NCI-H1694 treated with DMSO at 0.1 percent for 48 hours (cell line): ENCODE measurements at regions not wholly inside any gene's neighbourhood (a gene's known extent, or its start where the extent isn't known, plus 50 kb on each side); places are given as distances from the start of the nearest gene placed in this dataset.
"Not testable (repeated sequence)": the region's sequence is repeated elsewhere in the genome, so short reads cannot be mapped to it uniquely, and the experiment has no call there.

Experiments used
- DNase-seq: peaks from one replicate; lab custom pipeline; 2025; lab: John Stamatoyannopoulos, UW

DNA sequence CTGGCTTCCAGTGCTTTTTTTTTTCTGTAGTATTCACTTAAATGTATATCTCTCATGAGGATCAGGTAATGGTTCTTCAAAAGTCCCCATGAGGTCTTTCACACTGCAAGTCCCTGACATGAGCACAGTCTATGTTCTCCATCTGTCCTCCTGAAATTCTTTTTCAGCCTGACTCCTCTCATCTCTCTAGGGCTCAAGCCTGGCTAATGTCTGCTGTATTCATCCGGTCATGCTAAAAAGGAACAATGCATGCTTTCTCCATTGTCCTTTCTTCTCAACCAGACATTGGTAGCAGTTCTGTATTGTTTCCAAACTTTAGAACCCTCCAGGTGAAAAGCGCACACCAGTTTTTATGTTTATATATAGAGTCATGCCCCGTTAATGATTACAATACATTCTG, 368.3 kb upstream of the OLFM3 start:
- no peak for DNase-seq

DNA sequence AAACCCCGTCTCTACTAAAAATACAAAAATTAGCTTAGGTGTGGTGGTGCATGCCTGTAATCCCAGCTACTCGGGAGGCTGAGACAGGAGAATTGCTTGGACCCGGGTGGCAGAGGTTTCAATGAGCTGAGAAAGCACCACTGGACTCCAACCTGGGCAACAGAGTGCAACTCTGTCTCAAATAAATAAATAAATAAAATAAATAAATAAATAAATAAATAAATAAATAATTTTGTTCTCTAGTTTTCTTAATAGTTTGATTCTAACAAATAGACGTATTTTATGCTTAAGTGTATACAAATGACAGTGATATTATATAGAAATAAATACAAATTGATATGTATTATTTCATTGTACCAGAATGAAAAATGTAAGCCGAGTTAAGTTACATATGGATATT, 339.9 kb upstream of the OLFM3 start:
- DNase-seq, result no peak

DNA sequence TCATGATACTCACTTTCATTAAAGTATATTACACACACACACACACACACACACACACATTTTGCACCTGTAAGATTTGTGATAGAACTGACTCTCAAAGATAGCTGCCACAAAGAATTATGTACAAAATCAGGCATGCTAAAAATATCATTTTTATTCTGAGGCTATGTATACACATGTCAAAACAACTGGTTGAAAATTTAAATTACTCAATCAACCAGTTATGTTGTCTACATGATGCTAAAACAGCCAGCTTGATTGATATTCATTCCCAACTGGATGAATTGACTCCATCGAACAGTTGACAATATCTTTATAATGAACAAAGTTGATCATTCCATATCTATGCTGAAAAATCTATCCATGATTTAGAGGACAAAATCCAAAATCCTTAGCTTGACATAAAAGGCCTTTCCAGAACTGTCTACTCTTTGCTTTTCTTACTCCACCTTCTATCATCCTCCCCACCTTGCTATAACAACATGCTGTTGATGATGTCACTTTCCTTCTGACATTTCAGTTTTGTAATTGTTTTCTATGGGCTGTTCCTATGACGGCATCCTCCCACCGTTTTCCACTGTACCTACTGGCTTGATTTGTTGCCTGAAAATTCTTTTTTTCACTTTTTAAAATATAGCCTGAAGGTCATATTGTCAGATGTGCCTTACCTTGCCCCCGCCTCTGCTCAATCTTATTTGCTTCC, 321.5 kb upstream of the OLFM3 start:
- no peak for DNase-seq

DNA sequence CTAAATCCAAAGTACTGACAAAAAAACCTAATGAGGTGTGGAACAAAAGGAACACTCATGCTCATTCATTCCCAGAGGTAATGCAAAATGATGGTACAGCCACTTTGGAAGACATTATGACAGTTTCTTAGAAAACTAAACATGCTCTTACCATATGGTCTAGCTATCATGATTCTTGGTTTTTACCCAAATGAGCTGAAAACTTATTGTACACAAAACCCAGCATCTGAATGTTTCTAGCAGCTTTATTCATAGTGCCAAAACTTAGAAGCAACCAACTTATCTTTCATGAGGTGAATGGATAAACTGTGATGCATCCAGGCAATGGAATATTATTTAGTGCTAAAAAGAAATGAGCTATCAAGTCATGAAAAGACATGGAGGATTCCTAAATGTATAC, 318.4 kb upstream of the OLFM3 start:
- no peak for DNase-seq

DNA sequence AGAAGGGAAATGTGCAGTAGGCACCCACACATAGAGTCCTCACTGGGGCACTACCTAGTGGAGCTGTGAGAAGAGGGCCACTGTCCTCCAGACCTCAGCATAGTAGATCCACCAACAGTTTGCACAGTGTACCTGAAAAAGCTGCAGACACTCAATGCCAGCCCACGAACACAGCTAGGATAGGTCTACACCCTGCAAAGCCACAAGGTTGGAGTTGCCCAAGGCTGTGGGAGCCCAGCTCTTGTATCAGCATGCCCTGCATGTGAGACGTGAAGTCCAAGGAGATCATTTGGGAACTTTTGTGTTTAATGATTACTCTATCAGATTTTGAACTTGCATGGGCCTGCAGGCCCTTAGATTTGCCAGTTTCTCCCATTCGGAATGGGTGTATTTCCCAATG, 299.4 kb upstream of the OLFM3 start:
- DNase-seq, result no peak

DNA sequence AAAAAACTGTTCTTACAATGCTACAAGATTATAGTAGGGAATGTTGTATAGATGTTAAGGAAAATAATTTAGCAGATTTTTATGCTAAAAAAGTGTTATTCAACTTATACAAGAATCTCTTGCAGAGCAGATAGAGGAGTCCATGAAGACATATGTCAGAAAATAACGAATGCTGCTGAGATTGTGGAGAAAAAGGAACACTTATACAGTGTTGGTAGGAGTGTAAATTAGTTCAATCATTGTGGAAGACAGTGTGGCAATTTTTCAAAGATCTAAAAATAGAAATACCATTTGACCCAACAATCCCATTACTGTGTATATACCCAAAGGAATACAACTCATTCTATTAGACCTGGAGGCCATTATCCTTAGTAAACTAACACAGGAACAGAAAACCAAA, 286.2 kb upstream of the OLFM3 start:
- DNase-seq, result no peak

DNA sequence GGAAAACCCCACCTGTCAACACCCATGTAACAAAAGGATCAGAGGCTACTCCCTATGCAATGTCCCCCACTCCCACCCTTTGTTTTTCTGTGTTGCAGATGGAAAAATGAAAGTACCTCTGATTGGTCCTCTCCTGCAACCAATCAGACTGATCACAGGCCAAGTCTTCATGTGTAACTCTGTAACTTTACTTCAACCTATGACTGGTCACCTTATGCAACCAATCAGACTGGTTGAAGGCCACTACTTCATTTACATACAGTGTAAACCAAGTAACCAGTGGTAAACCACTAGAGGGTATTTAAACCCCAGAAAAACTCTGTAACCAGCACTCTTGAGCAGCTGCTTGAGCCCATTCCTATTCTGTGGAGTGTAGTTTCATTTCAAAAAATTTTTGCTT, 266.3 kb upstream of the OLFM3 start:
- DNase-seq, result no peak

DNA sequence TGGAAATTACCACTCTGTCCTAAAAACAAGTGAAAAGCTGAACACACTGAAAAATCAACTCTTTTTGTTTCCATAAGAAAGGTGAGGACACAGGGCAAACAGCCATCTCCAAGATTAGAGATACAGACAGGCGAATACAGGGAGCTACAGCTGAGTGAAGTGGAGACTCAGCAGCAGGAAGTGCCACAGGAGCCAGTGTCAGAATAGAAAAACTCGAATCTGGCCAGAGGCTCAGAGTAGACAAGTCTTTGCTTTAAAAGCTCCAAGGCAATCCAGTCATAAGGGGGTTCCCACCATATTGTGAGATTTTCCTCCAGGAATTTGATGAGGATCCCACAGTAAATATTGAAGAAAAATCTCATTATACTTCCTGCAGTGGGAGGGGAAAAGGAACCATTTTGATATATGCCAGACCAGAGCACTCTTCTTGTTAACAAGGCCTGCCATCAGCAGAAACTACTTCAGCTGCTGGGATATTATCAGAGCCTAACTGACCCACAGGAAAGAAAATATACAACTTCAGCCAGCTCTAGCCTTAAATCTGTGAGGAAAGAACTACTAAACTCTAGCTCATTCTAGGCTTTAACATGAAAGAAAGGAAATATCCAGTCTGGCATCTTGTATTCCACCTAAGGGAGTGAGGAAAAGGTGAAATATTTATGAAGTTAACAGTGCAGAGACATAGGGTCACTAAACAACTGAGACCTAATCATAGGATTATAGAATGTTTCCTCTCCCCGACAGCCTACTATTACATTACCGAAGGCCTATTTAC, 256.2 kb upstream of the OLFM3 start:
- DNase-seq, result no peak

DNA sequence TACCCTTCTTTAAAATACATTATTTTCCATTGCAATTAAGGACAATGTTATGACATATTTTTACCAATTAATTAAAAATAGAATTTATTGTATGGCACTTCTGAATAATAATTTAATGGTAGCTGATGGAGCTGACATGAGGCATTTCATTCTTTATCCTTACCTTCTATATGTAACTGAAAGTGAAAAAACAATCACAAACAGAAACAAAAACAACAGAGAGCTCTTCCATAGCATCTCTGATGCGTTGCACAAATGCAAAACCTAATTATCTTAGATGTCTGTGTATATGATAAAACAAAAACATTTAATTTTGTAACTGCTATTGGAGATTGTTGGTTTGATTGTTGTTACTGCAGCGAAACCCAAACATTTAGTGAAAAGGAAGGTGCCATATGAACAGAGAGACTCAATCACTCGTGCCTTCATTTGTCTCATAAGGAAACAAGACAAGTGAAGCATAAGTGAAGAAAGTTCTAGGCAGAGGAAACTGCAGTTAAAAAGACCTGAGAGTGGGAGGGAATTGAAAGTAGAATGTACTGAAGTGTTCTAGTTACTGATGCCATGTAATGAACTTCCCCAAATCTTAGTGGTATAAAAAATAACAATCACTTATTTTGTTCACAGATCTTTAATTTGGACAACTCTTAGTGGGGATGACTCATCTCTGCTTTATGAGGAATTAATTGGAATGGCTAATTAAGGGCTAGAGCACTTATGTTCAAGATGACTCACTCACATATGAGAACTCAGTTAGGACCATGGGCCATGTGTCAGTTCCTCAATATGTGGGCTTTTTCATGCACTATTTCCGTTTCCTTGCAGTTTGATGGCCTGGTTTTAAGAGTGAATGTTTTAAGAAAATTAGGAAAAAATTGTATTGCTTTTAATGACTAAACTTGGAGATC, 245.0 kb upstream of the OLFM3 start:
- DNase-seq, result no peak

DNA sequence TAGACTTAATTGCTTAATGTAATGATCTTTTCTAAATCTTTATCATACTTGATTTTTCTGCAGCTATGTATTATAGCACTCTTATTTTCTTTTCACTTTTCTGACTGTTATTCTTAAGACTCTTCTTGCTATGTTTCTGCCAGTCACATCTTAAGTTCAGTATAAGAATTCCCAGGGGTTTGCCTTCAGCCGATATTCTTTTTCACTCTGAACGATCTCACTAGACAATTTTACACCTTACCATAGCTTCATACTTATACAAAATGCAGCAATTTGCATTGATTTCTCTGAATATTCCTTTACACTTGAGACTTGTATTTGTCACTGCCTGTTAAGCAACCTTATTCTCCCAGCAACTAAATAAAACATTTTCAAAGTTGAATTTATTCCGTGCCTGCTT, 242.5 kb upstream of the OLFM3 start:
- no peak for DNase-seq

DNA sequence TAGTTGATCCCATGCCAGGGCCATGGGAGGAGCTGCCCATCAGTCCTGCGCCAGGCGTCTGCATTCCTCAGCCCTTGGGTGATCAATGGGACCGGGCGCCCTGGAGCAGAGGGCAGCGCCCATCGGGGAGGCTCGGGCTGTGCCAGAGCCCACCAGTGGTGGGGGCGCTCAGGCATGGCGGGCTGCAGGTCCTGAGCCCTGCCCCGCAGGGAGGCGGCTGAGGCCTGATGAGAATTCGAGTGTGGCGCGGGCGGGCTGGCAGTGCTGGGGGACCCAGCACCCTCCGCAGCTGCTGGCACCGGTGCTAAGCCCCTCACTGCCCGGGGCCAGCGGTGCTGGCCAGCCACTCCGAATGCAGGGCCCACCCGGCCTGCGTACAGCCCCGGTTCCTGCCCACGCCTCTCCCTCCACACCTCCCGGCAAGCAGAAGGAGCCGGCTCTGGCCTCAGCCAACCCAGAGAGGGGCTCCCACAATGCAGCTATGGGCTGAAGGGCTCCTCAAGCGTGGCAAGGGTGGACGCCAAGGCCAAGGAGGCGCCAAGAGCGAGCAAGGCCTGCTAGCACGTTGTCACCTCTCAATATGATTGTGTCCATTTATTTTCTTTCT, 238.1 kb upstream of the OLFM3 start:
- no peak for DNase-seq

DNA sequence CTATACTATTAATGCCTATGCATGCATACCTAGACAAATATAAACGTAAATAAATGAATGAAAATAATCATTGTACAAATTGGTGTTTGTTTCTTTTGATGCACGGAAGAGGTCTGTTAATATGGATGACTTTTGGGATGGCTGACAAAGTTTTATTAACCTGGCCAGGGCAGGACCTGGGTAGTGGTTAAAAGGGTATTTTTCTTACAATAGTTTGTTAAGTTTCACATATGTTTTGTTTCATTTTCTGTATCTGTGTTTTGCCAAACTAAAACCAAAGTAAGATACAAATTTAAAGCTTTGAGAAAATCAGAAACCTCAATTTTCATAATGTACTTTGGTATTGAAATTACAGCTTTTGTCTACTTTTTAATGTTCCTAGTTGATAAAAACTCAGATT, 222.7 kb upstream of the OLFM3 start:
- DNase-seq, result no peak

DNA sequence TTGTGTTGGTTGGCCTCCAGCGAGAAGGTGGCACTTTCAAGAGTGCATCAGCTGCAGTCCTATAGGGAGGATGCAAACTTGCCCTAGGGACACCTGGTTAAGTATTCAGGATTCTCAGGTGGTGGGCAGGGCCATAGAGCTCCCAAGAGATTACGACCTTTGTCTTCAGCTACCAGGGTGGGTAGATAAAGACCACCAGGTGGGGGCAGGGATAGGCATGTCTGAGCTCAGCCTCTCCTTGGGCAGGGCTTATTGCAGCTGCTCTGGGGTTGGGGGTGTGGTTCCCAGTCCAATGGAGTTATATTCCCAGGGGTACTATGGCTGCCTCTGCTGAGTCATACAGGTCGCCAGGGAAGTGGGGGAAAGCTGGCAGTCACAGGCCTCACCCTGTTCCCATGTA, 214.2 kb upstream of the OLFM3 start:
- DNase-seq, result not testable (repeated sequence)

DNA sequence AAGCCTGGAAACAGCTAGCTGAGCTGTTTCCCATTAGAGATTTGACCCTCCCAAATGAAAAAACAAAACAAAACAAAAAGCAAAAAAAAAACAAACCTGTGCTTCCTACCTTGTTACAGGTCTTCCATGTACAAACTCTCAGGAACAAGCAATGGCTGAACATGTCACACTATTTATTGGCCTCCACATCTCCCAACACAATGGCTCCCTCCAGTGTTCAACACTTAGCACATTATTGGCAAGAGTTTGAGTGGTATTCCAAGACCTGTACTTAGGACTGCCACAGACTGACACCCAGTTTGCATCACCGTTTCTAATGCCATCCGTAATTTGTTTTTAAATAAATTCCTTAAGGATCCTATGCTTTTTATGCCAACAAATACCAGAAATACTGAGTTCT, 195.0 kb upstream of the OLFM3 start:
- DNase-seq, result peak; percentile 26

DNA sequence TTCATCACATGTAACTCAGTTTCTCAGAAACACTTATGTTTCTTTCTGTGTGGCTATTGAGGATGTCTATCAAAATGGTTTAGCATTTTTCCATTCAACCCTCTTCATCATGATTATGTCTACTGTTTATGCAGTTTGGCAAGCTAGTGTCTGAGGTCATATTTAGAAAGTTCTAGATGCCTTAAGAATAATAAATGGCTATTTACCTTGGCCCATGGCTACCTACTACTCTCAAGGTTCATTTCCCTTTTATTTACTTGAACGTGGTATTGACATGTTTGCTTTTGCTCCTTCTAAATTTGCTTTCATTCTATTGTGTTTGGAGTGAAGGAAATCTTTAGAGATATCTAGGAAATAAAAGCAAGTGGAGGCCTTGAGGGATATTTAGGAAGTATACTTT, 193.7 kb upstream of the OLFM3 start:
- no peak for DNase-seq

DNA sequence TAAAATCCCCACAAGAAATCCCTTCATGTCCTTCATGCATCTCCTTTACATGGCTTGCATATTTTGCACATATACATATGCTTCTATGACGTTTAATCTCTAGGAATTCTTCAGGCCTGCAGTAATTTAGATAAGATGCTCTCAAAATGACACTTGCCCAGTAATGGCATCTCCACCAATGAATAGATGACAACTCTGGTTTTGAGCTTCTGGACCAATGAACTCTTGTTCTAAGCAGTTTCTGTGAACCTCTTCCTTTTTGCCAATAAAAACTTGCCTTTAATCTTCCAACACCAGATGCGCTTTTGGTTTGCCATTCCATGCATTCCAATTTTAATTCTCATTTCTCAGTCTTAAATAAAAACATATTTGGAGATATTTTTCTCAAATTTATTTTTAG, 189.8 kb upstream of the OLFM3 start:
- DNase-seq, result no peak

DNA sequence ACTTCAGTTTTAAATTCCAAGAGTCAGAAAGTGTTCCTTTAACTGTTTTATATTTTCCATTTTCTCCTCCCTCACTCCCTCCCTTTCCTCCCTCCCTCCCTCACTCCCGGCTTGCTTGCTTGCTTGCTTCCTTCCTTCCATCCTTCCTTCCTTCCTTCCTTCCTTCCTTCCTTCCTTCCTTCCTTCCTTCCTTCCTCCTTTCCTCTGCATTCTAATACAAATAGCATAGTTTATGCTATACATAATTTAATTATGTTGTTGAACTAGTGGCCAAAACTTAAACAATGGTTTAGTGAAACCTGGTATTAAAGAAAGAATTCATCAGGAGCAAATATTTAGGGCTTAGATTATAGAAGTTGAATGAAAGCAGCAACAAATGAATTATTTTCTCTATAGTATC, 188.5 kb upstream of the OLFM3 start:
- no peak for DNase-seq

DNA sequence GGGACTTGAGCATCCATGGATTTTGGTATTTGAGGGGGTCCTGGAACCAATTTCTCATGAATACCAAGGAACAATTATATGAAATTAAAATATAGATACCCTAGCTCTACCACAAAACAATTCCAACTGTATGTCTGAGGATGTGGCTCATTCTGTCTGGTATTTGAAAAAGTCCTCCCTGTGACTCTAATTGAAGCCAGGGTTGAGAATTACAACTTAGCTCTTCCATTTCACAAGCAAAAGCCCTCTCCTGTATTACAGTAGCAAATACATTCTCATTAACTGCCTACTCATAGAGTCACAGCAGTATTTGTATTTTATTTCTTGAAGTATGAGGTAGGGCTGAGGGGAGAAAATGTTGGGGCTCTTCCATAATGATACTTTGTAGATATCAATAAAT, 187.8 kb upstream of the OLFM3 start:
- no peak for DNase-seq

DNA sequence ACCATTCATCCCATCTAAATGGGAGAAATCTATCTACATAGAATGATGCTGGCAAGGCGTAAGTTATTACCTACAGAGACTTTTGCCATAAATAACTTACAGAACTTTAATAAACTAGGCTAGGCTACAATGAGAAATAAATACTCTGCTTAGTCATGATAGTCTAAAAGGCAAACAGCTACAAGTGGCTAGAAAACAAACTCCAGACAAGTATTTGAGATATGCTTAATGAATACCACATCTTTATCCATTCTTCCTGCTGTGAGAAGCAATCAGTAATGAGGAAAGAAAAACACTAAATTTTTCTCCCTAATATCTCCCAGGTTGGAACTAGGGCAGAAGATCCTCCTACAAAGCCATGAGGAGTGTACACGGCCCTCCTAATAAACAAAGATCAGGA, 187.0 kb upstream of the OLFM3 start:
- DNase-seq, result no peak

DNA sequence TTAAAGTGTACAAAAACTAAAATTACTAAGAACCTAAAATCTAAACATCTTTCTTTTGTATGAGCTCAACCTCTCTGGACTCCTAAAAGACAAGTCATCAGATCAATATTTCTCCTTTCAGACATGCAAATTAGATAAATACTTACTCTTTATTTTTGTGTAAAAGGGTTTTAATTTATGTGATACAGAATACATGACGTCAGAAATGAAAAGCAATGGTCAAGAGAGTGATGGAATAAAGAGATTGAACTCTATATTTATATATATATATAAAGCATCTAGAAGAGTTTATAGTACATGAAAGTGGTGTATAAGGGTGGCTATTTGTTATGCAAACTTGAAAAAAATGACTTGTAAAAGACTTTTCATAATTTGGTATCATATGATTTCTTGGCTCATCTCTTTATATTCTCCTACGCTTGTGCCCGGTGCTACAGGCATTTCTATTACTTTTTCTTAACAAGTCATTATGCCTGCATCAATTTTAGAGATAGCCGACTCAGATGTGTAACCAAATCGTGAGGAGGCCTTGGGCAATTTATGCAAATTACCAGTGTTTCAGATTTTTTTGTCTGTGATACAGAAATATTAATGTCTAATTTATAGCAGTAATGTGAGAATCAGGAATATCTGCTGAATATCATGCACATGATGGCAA, 186.0 kb upstream of the OLFM3 start:
- no peak for DNase-seq

DNA sequence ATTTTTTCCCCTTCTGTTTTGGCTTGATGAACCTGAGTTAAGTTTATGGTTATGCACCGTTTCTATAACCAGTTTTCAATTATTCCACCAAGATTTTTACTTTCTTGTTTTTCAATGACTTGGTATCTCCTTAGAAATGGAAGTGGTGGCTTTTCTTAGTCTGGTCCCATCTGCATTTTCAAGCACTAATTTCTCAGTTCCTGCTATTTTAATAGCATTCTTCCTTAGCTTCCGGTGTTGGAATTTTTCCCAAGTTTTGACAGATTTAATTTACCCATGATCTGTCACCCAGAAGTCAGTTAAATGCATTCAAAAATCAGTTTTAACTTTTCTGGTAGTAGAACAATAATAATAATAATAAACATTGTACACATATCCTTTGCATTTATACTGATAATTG, 184.6 kb upstream of the OLFM3 start:
- no peak for DNase-seq

DNA sequence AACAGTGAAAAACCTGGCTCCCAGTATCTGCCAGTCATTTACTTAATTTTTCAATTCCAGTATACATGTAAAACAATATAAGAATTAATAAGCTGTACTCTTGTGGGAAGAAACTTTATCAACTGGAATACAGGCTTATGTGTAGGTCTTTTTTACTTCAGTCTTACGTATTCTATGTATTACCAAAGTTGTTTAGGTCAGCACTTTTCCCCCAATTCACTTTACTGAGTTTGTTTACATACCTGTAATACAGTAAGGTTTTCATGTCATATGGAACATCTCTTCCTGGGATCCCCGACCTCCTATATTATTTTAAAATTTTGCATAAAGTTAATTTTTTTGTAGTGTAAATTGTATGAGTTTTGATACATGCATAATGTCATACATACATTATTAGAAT, 181.8 kb upstream of the OLFM3 start:
- no peak for DNase-seq
